ENCODE measurements at regions not wholly inside any gene's neighbourhood (a gene's known extent, or its start where the extent isn't known, plus 50 kb on each side); places are given as distances from the start of the nearest gene placed in this dataset.
A peak's percentile ranks its signal among the peaks of the same experiment; 100 is the strongest.

DNA sequence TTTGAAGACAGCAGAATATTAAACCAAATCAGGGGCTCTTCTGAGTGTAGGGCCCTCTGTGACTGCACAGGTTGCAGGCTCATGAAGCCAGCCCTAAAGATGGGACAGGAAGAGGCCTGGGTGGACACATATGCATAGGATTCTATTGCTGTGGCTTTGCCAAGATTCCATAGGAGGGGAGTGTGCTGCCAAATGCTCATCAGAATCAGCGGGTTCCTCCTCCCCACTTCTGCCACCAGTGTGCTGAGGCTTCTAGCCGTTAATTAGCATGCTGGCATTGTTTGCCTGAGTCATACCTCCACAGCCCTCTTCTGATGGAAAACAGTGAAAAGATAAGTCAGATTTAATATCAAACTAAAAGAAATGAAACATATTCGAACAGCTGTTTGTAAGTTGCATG is 103.9 kb upstream of the TMEFF2 start:
- no peaks in the 10 kb centered on the region for H3K36me3 ChIP-seq
- intact Hi-C loops (cut with DNase I; ENCODE audit: low total_unique reads): no loop called here
- DNase-seq: no peak
- no peak overlapping the region for H3K27ac ChIP-seq
- H3K9me3 ChIP-seq: no peaks in the 10 kb centered on the region
- 69 to 78% (median 76%) methylated on average over 3 of the region's 3 CpGs for WGBS, 5 donors
- H3K4me3 ChIP-seq: no peak overlapping the region
- no peak for TF ChIP-seq POLR2A (IDR thresholded peaks at IDR 0.05)
- no peak for TF ChIP-seq POLR2AphosphoS5 (IDR thresholded peaks at IDR 0.05)
- no peak for TF ChIP-seq EP300 (IDR thresholded peaks at IDR 0.05)
- TF ChIP-seq, protein P1, sequence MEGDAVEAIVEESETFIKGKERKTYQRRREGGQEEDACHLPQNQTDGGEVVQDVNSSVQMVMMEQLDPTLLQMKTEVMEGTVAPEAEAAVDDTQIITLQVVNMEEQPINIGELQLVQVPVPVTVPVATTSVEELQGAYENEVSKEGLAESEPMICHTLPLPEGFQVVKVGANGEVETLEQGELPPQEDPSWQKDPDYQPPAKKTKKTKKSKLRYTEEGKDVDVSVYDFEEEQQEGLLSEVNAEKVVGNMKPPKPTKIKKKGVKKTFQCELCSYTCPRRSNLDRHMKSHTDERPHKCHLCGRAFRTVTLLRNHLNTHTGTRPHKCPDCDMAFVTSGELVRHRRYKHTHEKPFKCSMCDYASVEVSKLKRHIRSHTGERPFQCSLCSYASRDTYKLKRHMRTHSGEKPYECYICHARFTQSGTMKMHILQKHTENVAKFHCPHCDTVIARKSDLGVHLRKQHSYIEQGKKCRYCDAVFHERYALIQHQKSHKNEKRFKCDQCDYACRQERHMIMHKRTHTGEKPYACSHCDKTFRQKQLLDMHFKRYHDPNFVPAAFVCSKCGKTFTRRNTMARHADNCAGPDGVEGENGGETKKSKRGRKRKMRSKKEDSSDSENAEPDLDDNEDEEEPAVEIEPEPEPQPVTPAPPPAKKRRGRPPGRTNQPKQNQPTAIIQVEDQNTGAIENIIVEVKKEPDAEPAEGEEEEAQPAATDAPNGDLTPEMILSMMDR (IDR thresholded peaks at IDR 0.05): no peak
- H3K27me3 ChIP-seq: no peaks in the 10 kb centered on the region
- no peaks in the 10 kb centered on the region for H3K4me1 ChIP-seq

DNA sequence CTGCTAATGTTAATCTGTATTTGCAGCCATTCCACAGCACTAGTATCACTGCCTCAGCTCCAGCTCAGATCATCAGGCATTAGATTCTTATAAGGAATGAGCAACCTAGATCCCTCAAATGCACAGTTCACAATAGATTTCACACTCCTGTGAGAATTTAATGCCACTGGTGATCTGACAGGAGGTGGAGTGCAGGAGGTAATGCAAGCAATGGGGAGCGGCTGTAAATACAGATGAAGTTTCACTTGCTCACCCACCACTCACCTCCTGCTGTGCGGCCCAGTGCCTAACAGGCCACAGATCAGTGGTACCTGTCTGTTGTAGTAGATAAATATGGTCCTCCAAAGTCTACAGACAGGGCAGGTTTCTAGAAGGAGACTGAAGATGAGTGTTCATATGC is 97.7 kb upstream of the TMEFF2 start:
- Histone ChIP-seq H3K27ac (no peak overlapping the region), H3K4me1 (no peaks in the 10 kb centered on the region), H3K4me3 (no peak overlapping the region), H3K9me3 (no peaks in the 10 kb centered on the region), H3K27me3 (no peaks in the 10 kb centered on the region), H3K36me3 (no peaks in the 10 kb centered on the region)
- intact Hi-C loops (cut with DNase I; ENCODE audit: low total_unique reads): no loop called here
- no peak for TF ChIP-seq POLR2A (IDR thresholded peaks at IDR 0.05)
- TF ChIP-seq, protein P1 (IDR thresholded peaks at IDR 0.05): no peak
- no peak for TF ChIP-seq POLR2AphosphoS5 (IDR thresholded peaks at IDR 0.05)
- no peak for TF ChIP-seq EP300 (IDR thresholded peaks at IDR 0.05)
- 89 to 97% (median 93%) methylated on average over 2 of the region's 2 CpGs for WGBS, 5 donors
- DNase-seq: no peak

DNA sequence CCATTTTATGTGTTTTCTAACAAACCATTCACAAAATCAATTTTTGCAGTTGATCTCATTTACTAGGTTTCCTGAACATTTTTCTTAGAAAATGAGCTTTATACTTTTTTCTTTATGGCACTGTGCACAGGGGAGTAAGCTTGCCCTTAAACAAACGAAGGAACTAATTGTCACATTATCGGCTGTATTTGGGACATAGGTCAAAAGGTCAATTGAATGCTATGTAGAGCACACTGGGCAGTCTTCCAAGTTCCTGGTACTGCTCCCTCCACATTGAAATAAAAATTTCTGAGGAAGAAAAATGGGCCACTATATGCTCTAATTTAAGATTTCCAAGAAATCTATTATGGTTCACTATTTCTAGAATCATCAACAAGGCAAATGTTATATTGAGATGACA is 93.6 kb upstream of the TMEFF2 start:
- Histone ChIP-seq H3K36me3 (no peaks in the 10 kb centered on the region), H3K27me3 (no peaks in the 10 kb centered on the region), H3K4me1 (no peaks in the 10 kb centered on the region), H3K9me3 (no peaks in the 10 kb centered on the region), H3K27ac (no peak overlapping the region), H3K4me3 (no peak overlapping the region)
- intact Hi-C loops (cut with DNase I; ENCODE audit: low total_unique reads): no loop called here
- WGBS, 5 donors: 3 to 9% (median 4%) methylated on average over 2 of the region's 2 CpGs
- DNase-seq: peak in 1 of 2 donors; percentile 35
- TF ChIP-seq, protein P1 (IDR thresholded peaks at IDR 0.05): no peak
- no peak for TF ChIP-seq EP300 (IDR thresholded peaks at IDR 0.05)
- TF ChIP-seq POLR2AphosphoS5 (IDR thresholded peaks at IDR 0.05): no peak

DNA sequence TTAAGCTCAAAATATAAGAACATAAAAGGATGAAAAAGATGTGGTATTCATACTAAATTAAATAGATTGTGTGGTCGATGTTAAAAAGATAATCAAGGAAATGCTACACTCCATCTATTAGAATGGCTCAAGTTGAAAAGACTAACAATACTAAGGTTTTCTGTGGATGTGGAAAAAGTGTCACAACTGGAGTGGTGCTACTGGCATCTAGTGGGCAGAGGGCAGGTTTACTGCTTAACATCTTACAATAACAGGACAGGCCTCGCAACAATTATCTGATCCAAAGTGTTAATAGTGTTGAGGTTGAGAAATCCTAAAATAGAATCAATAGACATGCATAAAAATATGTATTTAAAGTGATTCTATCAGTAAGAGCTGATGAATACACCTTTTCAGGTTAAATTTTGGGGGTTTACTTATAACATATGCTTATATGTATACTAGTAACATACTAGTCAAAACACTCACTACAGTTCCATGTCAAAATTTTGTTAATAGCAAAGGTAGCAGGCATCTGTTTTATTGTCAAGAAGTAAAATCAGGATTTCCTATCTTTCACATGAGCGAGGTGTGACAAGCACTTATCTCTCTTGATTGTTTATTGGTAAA is 91.5 kb upstream of the TMEFF2 start:
- no peak overlapping the region for H3K4me3 ChIP-seq
- no peak overlapping the region for H3K27ac ChIP-seq
- 79 to 85% (median 80%) methylated on average over 3 of the region's 3 CpGs for WGBS, 5 donors
- peak in 1 of 2 donors; percentile 7 for DNase-seq
- no peaks in the 10 kb centered on the region for H3K36me3 ChIP-seq
- no peaks in the 10 kb centered on the region for H3K27me3 ChIP-seq
- no peak for TF ChIP-seq EP300 (IDR thresholded peaks at IDR 0.05)
- TF ChIP-seq, protein P1 (IDR thresholded peaks at IDR 0.05): no peak
- TF ChIP-seq POLR2AphosphoS5 (IDR thresholded peaks at IDR 0.05): no peak
- TF ChIP-seq POLR2A (IDR thresholded peaks at IDR 0.05): no peak
- no peaks in the 10 kb centered on the region for H3K4me1 ChIP-seq
- intact Hi-C loops (cut with DNase I; ENCODE audit: low total_unique reads): no loop called here
- H3K9me3 ChIP-seq: no peaks in the 10 kb centered on the region

Data from stomach (tissue), 8 donors.